Uterus (tissue), 2 donors: ENCODE measurements at regions not wholly inside any gene's neighbourhood (a gene's known extent, or its start where the extent isn't known, plus 50 kb on each side); places are given as distances from the start of the nearest gene placed in this dataset.

ENCODE experiments used
- POLR2A ChIP-seq, 2 donors: fragments of 450-650 bp; IDR thresholded peaks; one replicate each; pipeline ENCODE4 v1.6.1; 2016; ENCODE audit warnings: antibody characterized with exemption in 2 of 2, mild to moderate bottlenecking in 1 of 2, moderate library complexity in 1 of 2
- TF ChIP-seq, protein P1 (sequence below), 4 experiments: fragments of 200-600 bp in 2 of 4; fragments of 450-650 bp in 2 of 4; sonication (generic) in 2 of 4; IDR thresholded peaks; one replicate each; pipeline ENCODE4 v1.5.1; 2016 to 2019; ENCODE audit warnings: antibody characterized with exemption in 4 of 4, mild to moderate bottlenecking in 2 of 4, moderate library complexity in 1 of 4

- TF ChIP-seq, protein P1, sequence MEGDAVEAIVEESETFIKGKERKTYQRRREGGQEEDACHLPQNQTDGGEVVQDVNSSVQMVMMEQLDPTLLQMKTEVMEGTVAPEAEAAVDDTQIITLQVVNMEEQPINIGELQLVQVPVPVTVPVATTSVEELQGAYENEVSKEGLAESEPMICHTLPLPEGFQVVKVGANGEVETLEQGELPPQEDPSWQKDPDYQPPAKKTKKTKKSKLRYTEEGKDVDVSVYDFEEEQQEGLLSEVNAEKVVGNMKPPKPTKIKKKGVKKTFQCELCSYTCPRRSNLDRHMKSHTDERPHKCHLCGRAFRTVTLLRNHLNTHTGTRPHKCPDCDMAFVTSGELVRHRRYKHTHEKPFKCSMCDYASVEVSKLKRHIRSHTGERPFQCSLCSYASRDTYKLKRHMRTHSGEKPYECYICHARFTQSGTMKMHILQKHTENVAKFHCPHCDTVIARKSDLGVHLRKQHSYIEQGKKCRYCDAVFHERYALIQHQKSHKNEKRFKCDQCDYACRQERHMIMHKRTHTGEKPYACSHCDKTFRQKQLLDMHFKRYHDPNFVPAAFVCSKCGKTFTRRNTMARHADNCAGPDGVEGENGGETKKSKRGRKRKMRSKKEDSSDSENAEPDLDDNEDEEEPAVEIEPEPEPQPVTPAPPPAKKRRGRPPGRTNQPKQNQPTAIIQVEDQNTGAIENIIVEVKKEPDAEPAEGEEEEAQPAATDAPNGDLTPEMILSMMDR (IDR thresholded peaks at IDR 0.05): no peak
- TF ChIP-seq POLR2A (IDR thresholded peaks at IDR 0.05): no peak
These were observed 84.8 kb upstream of the ARRDC4 start for GRCh38 chr15:97875513-97876280.
